PC-3 (cell line): ENCODE measurements at regions not wholly inside any gene's neighbourhood (a gene's known extent, or its start where the extent isn't known, plus 50 kb on each side); places are given as distances from the start of the nearest gene placed in this dataset.

Experiments used
- ATAC-seq: fragments of 200-7000 bp; cut with Tn5 transposase; 2 replicates; pipeline ENCODE4 v1.9.1; 2020; ENCODE audit warnings: mild to moderate bottlenecking, moderate library complexity
- BruUV-seq: library from RNA; stranded (reverse); fragments of 400-500 nt; replicated peaks from 2 replicates; lab custom pipeline; 2021; lab: Mats Ljungman, UMichigan
- CTCF ChIA-PET: fragments of 300-600 bp; sonication (Branson Sonifier 250); formaldehyde crosslinking; loops from one replicate; lab custom pipeline; 2022; ENCODE audit warnings: antibody characterized with exemption; lab: Charles Lee
- POLR2A ChIA-PET: fragments of 300-600 bp; sonication (Branson Sonifier 250); formaldehyde crosslinking; loops from one replicate; lab custom pipeline; 2022; ENCODE audit warnings: antibody characterized with exemption; ENCODE audit not compliant: unreplicated experiment; lab: Charles Lee
- DNase-seq: peaks from one replicate; pipeline ENCODE4 v3.0.0-alpha.2; 2015
- H2AFZ ChIP-seq: fragments of 300-600 bp; sonication (generic); 2 replicates; pipeline ENCODE4 v1.6.0; 2016; ENCODE audit warnings: antibody characterized with exemption, low read length
- H3F3A ChIP-seq: fragments of 300-600 bp; sonication (generic); one replicate; pipeline ENCODE4 v1.6.0; 2017; ENCODE audit warnings: antibody characterized with exemption, low read length, control low read depth, mild to moderate bottlenecking; ENCODE audit not compliant: unreplicated experiment
- H3K27ac ChIP-seq: fragments of 300-600 bp; sonication (generic); 2 replicates; pipeline ENCODE4 v1.5.1; 2016; ENCODE audit warnings: mild to moderate bottlenecking, low read length
- H3K27me3 ChIP-seq: fragments of 300-600 bp; sonication (generic); 2 replicates; pipeline ENCODE4 v1.6.1; 2016; ENCODE audit warnings: low read length, mixed read lengths
- H3K36me3 ChIP-seq: fragments of 300-600 bp; sonication (generic); 2 replicates; pipeline ENCODE4 v1.6.1; 2016; ENCODE audit warnings: low read depth, mixed run types, low read length, mixed read lengths
- H3K4me1 ChIP-seq: fragments of 300-600 bp; sonication (generic); 2 replicates; pipeline ENCODE4 v1.5.1; 2016; ENCODE audit warnings: low read length; ENCODE audit not compliant: insufficient read depth
- H3K4me2 ChIP-seq: fragments of 300-600 bp; sonication (generic); 2 replicates; pipeline ENCODE4 v1.6.0; 2016; ENCODE audit warnings: low read length
- H3K4me3 ChIP-seq: fragments of 300-600 bp; sonication (generic); 2 replicates; pipeline ENCODE4 v1.5.1; 2016; ENCODE audit warnings: mild to moderate bottlenecking, low read length, mixed read lengths
- H3K79me2 ChIP-seq: fragments of 300-600 bp; sonication (generic); 2 replicates; pipeline ENCODE4 v1.6.1; 2017; ENCODE audit warnings: low read length, mixed read lengths
- H3K9ac ChIP-seq: fragments of 300-600 bp; sonication (generic); 2 replicates; pipeline ENCODE4 v1.6.0; 2016; ENCODE audit warnings: mild to moderate bottlenecking, low read length
- H3K9me2 ChIP-seq: fragments of 300-600 bp; sonication (generic); replicated peaks from 2 replicates; pipeline ENCODE4 v1.6.1; 2016; ENCODE audit warnings: mixed run types, low read length, mixed read lengths
- H3K9me3 ChIP-seq: fragments of 300-600 bp; sonication (generic); 2 replicates; pipeline ENCODE4 v1.6.1; 2016; ENCODE audit warnings: low read length, mixed read lengths
- H4K20me1 ChIP-seq: fragments of 300-600 bp; sonication (generic); 2 replicates; pipeline ENCODE4 v1.6.1; 2016; ENCODE audit warnings: low read length, mixed read lengths
- CTCF ChIP-seq: fragments of 300-600 bp; sonication (generic); conservative IDR thresholded peaks from 2 replicates; pipeline ENCODE4 v1.5.1; 2017; ENCODE audit warnings: antibody characterized with exemption, low read depth, mild to moderate bottlenecking, low read length
- EZH2 ChIP-seq: fragments of 300-600 bp; sonication (generic); IDR thresholded peaks from one replicate; pipeline ENCODE4 v1.6.1; 2017; ENCODE audit warnings: antibody characterized with exemption, mild to moderate bottlenecking, low read length; ENCODE audit not compliant: unreplicated experiment
- EZH2phosphoT487 ChIP-seq: fragments of 300-600 bp; sonication (generic); IDR thresholded peaks from 2 replicates; pipeline ENCODE4 v1.6.1; 2018; ENCODE audit warnings: mild to moderate bottlenecking, antibody characterized with exemption, low read length, borderline replicate concordance
- intact Hi-C: fragments of 100-400 bp; cut with micrococcal nuclease; formaldehyde crosslinking; loops from 2 replicates; pipeline ENCODE4 v1.9.0; 2023

GRCh38 chr6:105900125-105900937, 185.8 kb upstream of the PRDM1 start:
- ChIA-PET POLR2A (interaction anchor here (0.7 kb wide), 1 partner anchor 97 kb away, joined by 3 read pairs; no protein-coding TSS in a partner anchor), CTCF (no interaction called here)
- H3K4me3 ChIP-seq = no peak overlapping the region
- BruUV-seq = no TSS peak
- no peaks in the 10 kb centered on the region for H3F3A ChIP-seq
- no peak overlapping the region for H3K9ac ChIP-seq
- no peaks in the 10 kb centered on the region for H3K36me3 ChIP-seq
- H3K4me1 ChIP-seq = peaks cover 27% of the 10 kb centered on the region
- H3K9me2 ChIP-seq = no peaks in the 10 kb centered on the region
- no peaks in the 10 kb centered on the region for H4K20me1 ChIP-seq
- H3K27ac ChIP-seq = no peak overlapping the region
- no peaks in the 10 kb centered on the region for H3K79me2 ChIP-seq
- no peak for ATAC-seq
- intact Hi-C loops = no loop called here
- H2AFZ ChIP-seq = no peak overlapping the region
- no peak for TF ChIP-seq CTCF
- TF ChIP-seq EZH2 = no peak
- TF ChIP-seq EZH2phosphoT487 = no peak
- DNase-seq = no peak
- H3K4me2 ChIP-seq = no peak overlapping the region
- H3K9me3 ChIP-seq = no peaks in the 10 kb centered on the region
- H3K27me3 ChIP-seq = no peaks in the 10 kb centered on the region

GRCh38 chr6:105898286-105898685, 187.8 kb upstream of the PRDM1 start:
- Histone ChIP-seq H3K4me3 (no peak overlapping the region), H3K9me2 (no peaks in the 10 kb centered on the region), H3K36me3 (no peaks in the 10 kb centered on the region), H3F3A (no peaks in the 10 kb centered on the region), H3K9ac (no peak overlapping the region), H4K20me1 (no peaks in the 10 kb centered on the region), H3K27ac (no peak overlapping the region), H3K4me2 (no peak overlapping the region), H3K4me1 (peaks cover 27% of the 10 kb centered on the region), H3K27me3 (no peaks in the 10 kb centered on the region), H2AFZ (no peak overlapping the region), H3K9me3 (no peaks in the 10 kb centered on the region), H3K79me2 (no peaks in the 10 kb centered on the region)
- POLR2A ChIA-PET = no interaction called here
- intact Hi-C loops = no loop called here
- TF ChIP-seq EZH2phosphoT487 = no peak
- no peak for TF ChIP-seq CTCF
- no peak for TF ChIP-seq EZH2
- BruUV-seq = no TSS peak
- ATAC-seq (no peak), DNase-seq (peak; percentile 54)
- CTCF ChIA-PET = no interaction called here

GRCh38 chr6:105897131-105897530, 189.0 kb upstream of the PRDM1 start:
- no peak for TF ChIP-seq CTCF
- no peak for TF ChIP-seq EZH2phosphoT487
- no peak for TF ChIP-seq EZH2
- no peaks in the 10 kb centered on the region for H3F3A ChIP-seq
- H3K9ac ChIP-seq = no peak overlapping the region
- no peaks in the 10 kb centered on the region for H3K9me2 ChIP-seq
- H2AFZ ChIP-seq = no peak overlapping the region
- POLR2A ChIA-PET = interaction anchor here (0.6 kb wide), 1 partner anchor 233 kb away, joined by 3 read pairs; no protein-coding TSS in a partner anchor
- H3K4me2 ChIP-seq = no peak overlapping the region
- peaks cover 27% of the 10 kb centered on the region for H3K4me1 ChIP-seq
- DNase-seq (no peak), ATAC-seq (no peak)
- no peak overlapping the region for H3K4me3 ChIP-seq
- no peaks in the 10 kb centered on the region for H3K27me3 ChIP-seq
- no peaks in the 10 kb centered on the region for H4K20me1 ChIP-seq
- no peaks in the 10 kb centered on the region for H3K79me2 ChIP-seq
- intact Hi-C loops = no loop called here
- BruUV-seq = no TSS peak
- H3K36me3 ChIP-seq = no peaks in the 10 kb centered on the region
- no peak overlapping the region for H3K27ac ChIP-seq
- CTCF ChIA-PET = no interaction called here
- no peaks in the 10 kb centered on the region for H3K9me3 ChIP-seq
